ENCODE measurements at regions not wholly inside any gene's neighbourhood (a gene's known extent, or its start where the extent isn't known, plus 50 kb on each side); places are given as distances from the start of the nearest gene placed in this dataset.

GRCh38 chr1:119275145-119276134 lies 93.1 kb upstream of the HAO2 start:
- H3K4me1 Mint-ChIP-seq = no peaks in the 10 kb centered on the region
- H3K27ac Mint-ChIP-seq = no peak overlapping the region
- H3K27me3 Mint-ChIP-seq = peaks cover 29% of the 10 kb centered on the region
- no peaks in the 10 kb centered on the region for H3K9me3 Mint-ChIP-seq
- ATAC-seq (peak; percentile 72), DNase-seq (peak; percentile 33 to 36)
- H3K4me3 Mint-ChIP-seq = no peak overlapping the region

- no peak for ATAC-seq
- Mint-ChIP-seq H3K27me3 (peaks cover 28% of the 10 kb centered on the region), H3K4me3 (no peak overlapping the region), H3K9me3 (no peaks in the 10 kb centered on the region), H3K27ac (no peak overlapping the region), H3K4me1 (no peaks in the 10 kb centered on the region)
- no peak for DNase-seq
Observed at GRCh38 chr1:119276558-119276957, 92.0 kb upstream of the HAO2 start.

GRCh38 chr1:119279456-119280381 lies 88.9 kb upstream of the HAO2 start:
- Mint-ChIP-seq H3K4me1 (no peaks in the 10 kb centered on the region), H3K27ac (no peak overlapping the region), H3K27me3 (peaks cover 13% of the 10 kb centered on the region), H3K4me3 (no peak overlapping the region), H3K9me3 (no peaks in the 10 kb centered on the region)
- DNase-seq = no peak
- no peak for ATAC-seq

GRCh38 chr1:119285482-119285881 lies 83.1 kb upstream of the HAO2 start:
- Mint-ChIP-seq H3K27ac (no peak overlapping the region), H3K9me3 (no peaks in the 10 kb centered on the region), H3K4me3 (no peak overlapping the region), H3K4me1 (no peaks in the 10 kb centered on the region), H3K27me3 (peaks cover 35% of the 10 kb centered on the region)
- no peak for DNase-seq
- no peak for ATAC-seq

GRCh38 chr1:119286587-119287181 lies 81.9 kb upstream of the HAO2 start:
- no peaks in the 10 kb centered on the region for H3K4me1 Mint-ChIP-seq
- DNase-seq = peak; percentile 26 to 29
- peaks cover 29% of the 10 kb centered on the region for H3K27me3 Mint-ChIP-seq
- no peaks in the 10 kb centered on the region for H3K9me3 Mint-ChIP-seq
- H3K27ac Mint-ChIP-seq = no peak overlapping the region
- H3K4me3 Mint-ChIP-seq = no peak overlapping the region
- ATAC-seq = peak; percentile 85

GRCh38 chr1:119288751-119289150 lies 79.8 kb upstream of the HAO2 start:
- ATAC-seq (no peak), DNase-seq (no peak)
- H3K9me3 Mint-ChIP-seq = no peaks in the 10 kb centered on the region
- H3K4me1 Mint-ChIP-seq = no peaks in the 10 kb centered on the region
- peaks cover 45% of the 10 kb centered on the region for H3K27me3 Mint-ChIP-seq
- no peak overlapping the region for H3K4me3 Mint-ChIP-seq
- no peak overlapping the region for H3K27ac Mint-ChIP-seq

GRCh38 chr1:119290297-119290696 lies 78.3 kb upstream of the HAO2 start:
- ATAC-seq (no peak), DNase-seq (no peak)
- Mint-ChIP-seq H3K27ac (no peak overlapping the region), H3K27me3 (peaks cover 49% of the 10 kb centered on the region), H3K9me3 (no peaks in the 10 kb centered on the region), H3K4me1 (peaks cover 11% of the 10 kb centered on the region), H3K4me3 (no peak overlapping the region)

- peaks cover 11% of the 10 kb centered on the region for H3K4me1 Mint-ChIP-seq
- DNase-seq (no peak), ATAC-seq (no peak)
- H3K4me3 Mint-ChIP-seq = no peak overlapping the region
- peaks cover 46% of the 10 kb centered on the region for H3K27me3 Mint-ChIP-seq
- no peak overlapping the region for H3K27ac Mint-ChIP-seq
- H3K9me3 Mint-ChIP-seq = no peaks in the 10 kb centered on the region
Observed at GRCh38 chr1:119291611-119292206, 76.9 kb upstream of the HAO2 start.

GRCh38 chr1:119293797-119294196 lies 74.8 kb upstream of the HAO2 start:
- Mint-ChIP-seq H3K4me3 (no peak overlapping the region), H3K27ac (no peak overlapping the region), H3K9me3 (no peaks in the 10 kb centered on the region), H3K27me3 (peaks cover 43% of the 10 kb centered on the region), H3K4me1 (peaks cover 11% of the 10 kb centered on the region)
- DNase-seq (no peak), ATAC-seq (no peak)

GRCh38 chr1:119294199-119294598 lies 74.4 kb upstream of the HAO2 start:
- Mint-ChIP-seq H3K4me1 (peaks cover 11% of the 10 kb centered on the region), H3K4me3 (no peak overlapping the region), H3K27me3 (peaks cover 46% of the 10 kb centered on the region), H3K27ac (no peak overlapping the region), H3K9me3 (peaks cover 0 to 1% of the 10 kb centered on the region in 2 donors)
- ATAC-seq (no peak), DNase-seq (no peak)

GRCh38 chr1:119294722-119295121 lies 73.9 kb upstream of the HAO2 start:
- H3K4me1 Mint-ChIP-seq = peaks cover 11% of the 10 kb centered on the region
- peak; percentile 80 for ATAC-seq
- H3K27ac Mint-ChIP-seq = peak overlapping the region in 1 of 2 donors; percentile 50
- no peak overlapping the region for H3K4me3 Mint-ChIP-seq
- peaks cover 51% of the 10 kb centered on the region for H3K27me3 Mint-ChIP-seq
- DNase-seq = no peak
- H3K9me3 Mint-ChIP-seq = peaks cover 0 to 5% of the 10 kb centered on the region in 2 donors

GRCh38 chr1:119298687-119299303 lies 69.8 kb upstream of the HAO2 start:
- Mint-ChIP-seq H3K9me3 (peaks cover 0 to 5% of the 10 kb centered on the region in 2 donors), H3K27me3 (peaks cover 59% of the 10 kb centered on the region), H3K4me3 (no peak overlapping the region), H3K27ac (no peak overlapping the region), H3K4me1 (peaks cover 11% of the 10 kb centered on the region)
- DNase-seq (no peak), ATAC-seq (peak; percentile 41)

- no peak overlapping the region for H3K27ac Mint-ChIP-seq
- H3K9me3 Mint-ChIP-seq = peaks cover 0 to 5% of the 10 kb centered on the region in 2 donors
- H3K4me1 Mint-ChIP-seq = no peaks in the 10 kb centered on the region
- ATAC-seq (no peak), DNase-seq (no peak)
- H3K4me3 Mint-ChIP-seq = no peak overlapping the region
- H3K27me3 Mint-ChIP-seq = peaks cover 44% of the 10 kb centered on the region
Observed at GRCh38 chr1:119302011-119302410, 66.6 kb upstream of the HAO2 start.

- Mint-ChIP-seq H3K9me3 (no peaks in the 10 kb centered on the region), H3K4me1 (no peaks in the 10 kb centered on the region), H3K4me3 (no peak overlapping the region), H3K27ac (no peak overlapping the region), H3K27me3 (peaks cover 30% of the 10 kb centered on the region)
- no peak for DNase-seq
- no peak for ATAC-seq
Observed at GRCh38 chr1:119308130-119308700, 60.4 kb upstream of the HAO2 start.

Measured in stimulated activated naive CD8-positive, alpha-beta T cell treated with anti-CD3 and anti-CD28 coated beads, Interleukin-15, amount 100 ng/mL, for 72 hours (primary cell).